K562 (cell line): ENCODE measurements at regions not wholly inside any gene's neighbourhood (a gene's known extent, or its start where the extent isn't known, plus 50 kb on each side); places are given as distances from the start of the nearest gene placed in this dataset.

Source experiments
- CTCF ChIP-seq, 3 experiments: IDR thresholded peaks in 2 of 3; conservative IDR thresholded peaks in 1 of 3; 2 replicates each; pipeline ENCODE4 v1.5.1; 2011 to 2012; ENCODE audit warnings: low read length in 3 of 3, mild to moderate bottlenecking in 3 of 3, control low read depth in 2 of 3, improper control_type of control experiment in 1 of 3, inconsistent platforms in 1 of 3, low read depth in 1 of 3, mixed read lengths in 1 of 3, moderate library complexity in 1 of 3; ENCODE audit not compliant: insufficient read depth in 2 of 3
- FIP1L1 ChIP-seq: fragments of 200-400 bp; formaldehyde crosslinking; IDR thresholded peaks from 2 replicates; pipeline ENCODE4 v1.6.1; 2018; ENCODE audit warnings: mild to moderate bottlenecking, low read depth, low read length; ENCODE audit not compliant: poor library complexity, severe bottlenecking
- FOS ChIP-seq: IDR thresholded peaks from 3 replicates; pipeline ENCODE4 v1.6.1; 2011; ENCODE audit not compliant: insufficient read length; ENCODE audit errors: extremely low read depth
- FOXM1 ChIP-seq, 2 experiments: fragments of 450-650 bp in 1 of 2; sonication (generic) in 1 of 2; formaldehyde crosslinking in 1 of 2; IDR thresholded peaks; 2 replicates each; pipeline versions ENCODE4 v1.6.1 to v1.9.0; 2017 to 2022; ENCODE audit warnings: low read depth in 2 of 2, mild to moderate bottlenecking in 2 of 2, missing genetic modification reagents in 1 of 2, moderate library complexity in 1 of 2
- TCF7 ChIP-seq: sonication (generic); IDR thresholded peaks from 2 replicates; pipeline ENCODE4 v1.6.1; 2016; ENCODE audit warnings: antibody characterized with exemption, borderline replicate concordance

- no peak for TF ChIP-seq CTCF (IDR thresholded peaks at IDR 0.05 in 2 of 3, conservative IDR thresholded peaks at IDR 0.05 in 1 of 3; ENCODE audit: insufficient read depth in 2 of 3, low read depth in 1 of 3, low read length in 3 of 3)
- TF ChIP-seq FOS, result no peak
- no peak for TF ChIP-seq TCF7
- no peak for TF ChIP-seq FOXM1 (IDR thresholded peaks at IDR 0.05; ENCODE audit: low read depth)
- no peak for TF ChIP-seq FOXM1 (CRISPR knock-in tag; IDR thresholded peaks at IDR 0.05; ENCODE audit: low read depth)
- no peak for TF ChIP-seq FIP1L1
Observed at GRCh38 chr22:49139492-49140151, 688.1 kb downstream of the BRD1 start.
